NCI-H82 treated with DMSO at 0.1 percent for 48 hours (cell line): ENCODE measurements at regions not wholly inside any gene's neighbourhood (a gene's known extent, or its start where the extent isn't known, plus 50 kb on each side); places are given as distances from the start of the nearest gene placed in this dataset.
A peak's percentile ranks its signal among the peaks of the same experiment; 100 is the strongest.

ENCODE experiments used
- DNase-seq: peaks from one replicate; lab custom pipeline; 2025; ENCODE audit not compliant: unreplicated experiment; lab: John Stamatoyannopoulos, UW

DNA sequence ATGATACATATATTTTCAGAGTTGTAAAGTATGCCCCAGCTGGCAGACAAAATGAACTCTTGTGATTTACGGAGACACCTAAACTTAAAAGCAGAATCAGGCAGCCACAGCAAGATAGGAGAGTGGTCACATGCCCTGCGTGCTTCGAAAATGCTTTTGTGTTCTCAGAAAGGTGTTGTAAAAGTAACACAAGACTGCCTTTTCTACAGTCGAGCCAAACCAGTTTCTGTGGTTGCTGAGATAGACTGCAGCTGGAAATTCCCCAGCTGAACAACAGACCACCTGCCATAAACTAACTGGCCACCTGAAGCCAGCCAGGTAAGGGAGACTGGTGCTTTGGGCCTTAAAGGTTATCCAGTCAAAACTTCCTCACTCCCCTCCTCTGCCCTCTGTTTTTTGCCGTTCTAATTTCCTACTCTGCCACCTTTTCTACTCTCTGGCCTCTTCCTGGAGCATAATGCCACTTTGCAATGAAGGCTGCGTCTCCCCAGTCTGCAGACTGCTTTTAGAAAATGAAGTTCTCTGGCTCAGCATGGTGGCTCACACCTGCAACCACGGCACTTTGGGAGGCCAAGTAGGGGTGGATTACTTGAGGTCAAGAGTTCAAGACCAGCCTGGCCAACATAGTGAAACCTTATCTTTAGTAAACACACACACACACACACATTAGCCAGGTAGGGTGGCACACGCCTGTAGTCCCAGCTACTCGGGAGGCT lies 381.2 kb upstream of the SLITRK1 start:
- no peak for DNase-seq

DNA sequence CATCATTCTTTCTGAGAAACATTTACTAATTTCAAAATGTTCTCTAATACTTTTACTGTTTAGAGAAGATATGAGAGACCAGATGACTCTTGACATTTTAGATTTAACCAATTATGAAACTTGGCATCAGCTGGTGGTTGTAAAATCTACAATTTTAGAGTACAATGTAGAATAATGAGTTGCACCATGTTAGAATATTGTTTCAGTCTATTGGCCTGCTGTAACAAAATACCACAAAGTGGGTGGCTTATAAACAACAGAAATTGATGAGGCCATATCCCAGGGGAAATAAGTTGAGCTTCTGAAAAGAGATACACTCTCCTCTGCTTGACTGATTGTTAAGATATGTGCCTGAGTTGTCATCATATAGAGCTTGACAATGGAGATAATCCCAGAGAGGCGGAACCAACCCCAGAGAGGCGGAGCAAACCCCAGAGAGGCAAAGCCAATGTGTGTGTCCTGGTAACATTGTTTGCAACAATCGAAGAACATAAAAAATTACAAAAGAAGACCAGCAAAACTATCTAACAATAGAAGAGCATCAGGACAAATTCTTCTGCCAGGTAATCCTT lies 373.0 kb upstream of the SLITRK1 start:
- DNase-seq: no peak

DNA sequence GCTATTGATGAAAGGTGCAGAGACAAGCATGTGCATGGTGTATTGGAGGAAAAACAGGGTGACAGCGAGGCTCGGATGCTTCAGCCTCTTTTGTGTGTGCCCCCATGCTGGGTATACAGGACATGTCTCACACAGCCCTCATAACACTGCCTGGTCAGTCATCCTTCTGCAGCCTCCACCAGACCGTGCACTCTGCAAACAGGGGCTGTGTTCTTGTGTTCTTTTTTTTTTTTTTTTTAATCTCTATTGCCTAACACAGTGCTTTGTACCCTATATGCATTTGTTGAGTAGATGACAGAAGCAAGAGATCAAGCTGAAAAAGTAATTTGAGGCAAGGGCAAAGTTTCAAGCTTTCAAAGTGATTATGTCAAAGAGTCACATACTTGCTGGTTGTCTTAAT lies 367.2 kb upstream of the SLITRK1 start:
- DNase-seq: no peak

GRCh38 chr13:84243340-84243739 lies 361.1 kb upstream of the SLITRK1 start:
- DNase-seq: no peak

DNA sequence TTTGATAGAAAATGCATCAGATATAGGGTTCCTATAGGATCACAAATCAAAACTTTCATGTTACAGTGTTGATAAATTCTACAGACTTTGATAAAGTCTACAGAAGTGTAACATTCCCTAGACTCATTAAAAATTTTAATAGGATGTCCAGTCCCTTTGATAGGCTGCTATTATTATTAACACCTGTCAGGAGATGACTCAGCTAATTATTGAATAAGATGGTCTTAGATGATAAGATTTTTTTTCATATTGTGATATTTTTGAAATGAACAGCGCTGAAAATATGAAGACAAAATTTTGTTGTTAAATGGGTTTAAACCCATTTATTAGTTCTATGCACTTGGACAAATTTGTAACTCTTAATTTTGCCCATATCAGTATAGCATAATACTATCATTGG lies 356.8 kb upstream of the SLITRK1 start:
- DNase-seq: no peak

DNA sequence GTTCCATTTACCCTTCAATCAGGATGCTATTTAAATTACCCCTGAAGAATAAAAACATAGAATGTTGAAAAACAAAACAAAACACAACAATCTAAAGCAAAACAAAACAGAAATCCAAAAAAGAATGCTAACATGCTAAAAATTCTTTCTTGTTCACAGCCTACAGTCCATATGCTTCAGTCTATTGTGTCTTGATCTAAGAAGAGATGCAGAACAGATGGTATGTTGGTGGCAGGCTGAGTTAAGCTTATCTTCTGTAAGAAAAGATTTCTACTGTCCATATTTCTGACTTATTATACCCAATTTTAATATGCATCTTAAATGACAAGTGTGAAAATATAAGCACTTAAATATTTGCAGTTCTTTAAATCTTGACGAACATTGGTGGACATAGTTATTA lies 356.1 kb upstream of the SLITRK1 start:
- peak; percentile 26 for DNase-seq

DNA sequence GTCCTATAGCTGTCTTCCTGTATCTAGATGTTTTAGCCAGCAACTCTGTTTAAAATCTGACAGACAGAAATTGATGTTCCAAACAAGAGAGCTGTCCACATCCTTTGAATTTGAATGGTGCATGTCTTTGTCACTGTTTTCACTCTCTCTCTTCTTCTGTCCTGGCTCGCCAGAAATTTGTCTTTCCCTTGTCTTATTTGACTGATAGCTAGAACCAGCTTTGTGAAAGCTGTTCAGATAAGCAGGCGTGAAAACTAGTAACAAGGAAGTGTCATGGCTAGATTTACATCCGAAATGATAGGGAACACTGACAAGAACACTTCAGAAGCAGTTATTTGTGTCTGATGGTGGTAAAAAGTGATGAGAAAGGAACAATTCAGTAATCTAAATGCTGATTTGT lies 354.9 kb upstream of the SLITRK1 start:
- DNase-seq: no peak

- no peak for DNase-seq
These were observed 352.1 kb upstream of the SLITRK1 start for GRCh38 chr13:84234416-84234815.

DNA sequence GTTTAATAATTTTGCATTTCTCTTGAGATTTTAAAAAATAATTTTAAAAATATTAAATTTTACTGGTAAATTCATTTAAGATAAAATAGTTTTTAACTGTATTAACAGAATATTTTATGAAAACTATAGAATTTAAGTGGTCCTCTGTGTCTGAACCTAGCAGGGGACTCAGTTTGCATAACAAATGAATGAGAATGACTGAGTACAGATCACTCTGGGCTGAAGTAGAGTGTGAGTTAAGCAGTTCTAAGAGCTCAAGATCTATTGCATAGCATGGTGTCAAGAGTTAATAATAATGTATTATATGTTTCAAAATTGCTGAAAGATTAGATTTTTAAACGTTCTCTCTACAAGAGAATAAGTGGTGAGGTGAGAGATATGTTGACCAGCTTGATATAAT lies 348.3 kb upstream of the SLITRK1 start:
- no peak for DNase-seq

DNA sequence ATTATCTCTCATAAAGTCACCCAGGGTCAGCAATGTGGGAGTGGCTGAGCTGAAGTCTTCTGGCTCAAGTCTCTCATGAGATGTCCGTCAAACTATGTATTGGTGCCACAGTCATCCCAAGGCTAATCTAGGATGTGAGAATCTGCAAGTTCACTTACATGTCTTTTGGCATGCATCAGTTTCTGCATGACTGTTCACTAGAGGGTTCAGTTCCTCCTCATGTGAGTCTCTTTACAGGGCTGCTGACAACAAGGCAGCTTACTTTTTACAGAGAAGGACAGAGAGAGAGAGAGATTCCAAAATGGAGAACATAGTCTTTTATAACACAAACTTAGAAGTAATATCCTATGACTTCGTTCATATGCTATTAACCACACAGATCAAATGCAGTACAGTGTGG lies 328.8 kb upstream of the SLITRK1 start:
- no peak for DNase-seq

GRCh38 chr13:84208246-84208910 lies 326.1 kb upstream of the SLITRK1 start:
- DNase-seq: no peak

DNA sequence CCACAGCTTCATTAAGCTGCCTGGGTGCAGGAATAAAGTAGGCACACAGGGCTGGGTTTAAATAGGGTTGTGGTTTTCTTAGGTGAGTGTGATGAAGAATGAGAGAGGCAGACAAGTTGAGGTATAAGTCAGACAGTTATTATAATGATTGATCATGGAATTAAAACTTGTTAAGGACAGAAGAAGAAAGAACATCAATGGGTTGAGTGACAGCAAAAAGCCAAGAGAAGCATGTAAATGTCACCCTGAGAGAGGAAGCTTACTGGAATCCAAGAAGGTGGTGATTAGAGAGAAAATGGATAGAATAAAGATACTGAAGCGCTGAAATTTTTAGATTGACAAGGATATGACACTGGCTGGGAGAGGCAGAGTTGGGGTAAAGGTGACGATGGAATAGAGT lies 325.2 kb upstream of the SLITRK1 start:
- no peak for DNase-seq

DNA sequence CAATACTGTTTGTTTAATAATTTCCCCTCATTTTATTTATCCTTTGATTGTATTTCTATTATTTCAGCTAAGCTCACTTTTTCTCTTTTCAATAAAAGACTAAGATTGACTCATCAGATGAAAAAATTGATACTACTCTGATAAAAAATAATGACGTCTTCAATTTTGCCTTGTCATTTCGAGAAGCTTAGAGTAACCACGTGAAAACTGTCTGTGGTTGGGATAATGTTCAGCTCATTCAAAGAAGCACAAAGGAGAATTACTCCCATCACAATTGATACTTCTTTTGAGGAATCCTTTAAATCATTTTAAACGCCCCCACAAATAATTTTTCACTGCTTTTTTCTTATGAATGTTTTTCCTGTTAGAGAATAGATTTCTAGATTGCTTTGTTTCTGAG lies 318.7 kb upstream of the SLITRK1 start:
- DNase-seq: no peak

- no peak for DNase-seq
These were observed 309.9 kb upstream of the SLITRK1 start for GRCh38 chr13:84192125-84192524.

DNA sequence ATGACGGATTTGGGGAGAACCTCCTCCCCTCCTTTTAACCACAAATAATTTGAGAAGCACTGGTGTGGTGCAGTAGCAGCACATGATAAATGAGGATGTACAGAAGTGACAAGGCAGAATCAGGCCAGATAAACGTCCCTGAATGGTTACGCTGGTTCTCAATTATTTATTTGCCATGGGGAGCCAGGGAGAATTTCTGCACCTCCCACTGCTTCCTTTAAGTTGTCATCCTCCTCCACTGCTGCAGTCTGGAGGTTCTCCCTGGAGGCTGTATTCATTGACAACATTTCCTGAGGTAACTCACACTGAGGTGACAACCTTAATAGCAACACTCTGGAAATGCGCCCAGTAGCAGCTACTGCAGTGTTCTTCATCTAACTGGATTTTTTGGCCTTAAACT lies 308.9 kb upstream of the SLITRK1 start:
- no peak for DNase-seq

GRCh38 chr13:84187626-84188025 lies 305.4 kb upstream of the SLITRK1 start:
- no peak for DNase-seq

DNA sequence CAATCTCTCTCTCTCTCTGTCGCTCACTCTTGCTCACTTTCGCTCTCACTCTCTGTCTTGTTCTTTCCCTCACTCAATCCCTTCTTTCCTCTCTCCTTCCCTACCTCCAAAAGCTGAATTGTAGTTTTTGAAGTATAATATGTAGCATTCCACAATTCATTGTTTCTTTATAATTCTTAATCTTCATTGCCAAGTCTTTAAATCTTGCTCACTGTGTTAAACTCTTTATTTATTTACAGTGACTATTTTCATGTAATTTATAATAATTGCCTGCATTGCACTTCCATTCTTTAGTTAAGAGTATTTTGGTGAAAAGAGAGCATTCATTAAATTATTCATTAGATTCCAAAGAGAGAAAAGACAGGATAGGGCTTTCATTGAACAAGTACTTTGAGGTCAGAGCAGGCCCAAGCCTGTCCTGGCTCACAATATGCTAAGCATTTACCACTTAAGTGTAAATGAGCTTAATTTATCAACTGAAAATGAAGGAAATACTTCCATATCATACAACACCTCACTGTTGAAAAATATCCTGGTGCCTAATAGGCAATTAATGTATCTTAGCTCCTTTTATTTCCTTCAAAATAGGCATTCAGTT lies 257.4 kb upstream of the SLITRK1 start:
- no peak for DNase-seq

DNA sequence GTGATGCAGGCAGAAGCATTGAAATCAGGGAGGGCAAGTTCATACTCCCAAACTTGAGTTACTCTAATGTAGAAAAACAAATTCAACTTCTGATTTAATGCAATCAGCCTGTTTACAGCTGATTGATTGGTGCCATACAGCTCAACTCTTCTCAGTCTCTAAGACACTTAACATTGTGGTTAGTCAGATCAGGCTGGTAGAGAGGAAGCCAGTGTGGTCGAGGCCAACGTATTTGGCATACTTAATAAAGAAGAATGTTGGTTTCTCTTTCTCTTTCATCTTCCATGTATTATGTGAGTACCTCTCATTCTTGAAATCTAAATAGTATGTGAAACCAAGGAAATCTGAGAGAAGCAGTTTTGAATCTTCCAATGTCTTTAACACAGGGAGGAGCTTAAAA lies 255.0 kb upstream of the SLITRK1 start:
- no peak for DNase-seq

- no peak for DNase-seq
These were observed 254.3 kb upstream of the SLITRK1 start for GRCh38 chr13:84136582-84136981.

DNA sequence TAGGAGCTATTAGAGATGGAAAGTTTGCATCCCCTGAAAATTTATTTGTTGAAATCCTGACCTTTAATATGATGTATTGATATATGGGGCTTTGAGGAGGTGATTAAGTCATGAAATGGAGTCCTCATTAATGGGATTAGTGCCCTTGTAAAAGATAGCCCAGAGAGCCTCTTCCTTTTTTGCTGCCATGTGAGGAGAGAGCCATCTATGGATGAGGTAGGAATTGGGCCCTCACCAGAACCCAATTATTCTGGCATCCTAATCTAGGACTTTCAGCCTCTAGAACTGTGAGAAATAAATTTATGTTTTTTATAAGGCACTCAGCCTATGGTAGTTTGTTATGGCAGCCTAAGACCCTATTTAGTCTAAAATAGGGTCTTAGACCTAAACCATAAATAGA lies 250.2 kb upstream of the SLITRK1 start:
- peak; percentile 36 for DNase-seq

DNA sequence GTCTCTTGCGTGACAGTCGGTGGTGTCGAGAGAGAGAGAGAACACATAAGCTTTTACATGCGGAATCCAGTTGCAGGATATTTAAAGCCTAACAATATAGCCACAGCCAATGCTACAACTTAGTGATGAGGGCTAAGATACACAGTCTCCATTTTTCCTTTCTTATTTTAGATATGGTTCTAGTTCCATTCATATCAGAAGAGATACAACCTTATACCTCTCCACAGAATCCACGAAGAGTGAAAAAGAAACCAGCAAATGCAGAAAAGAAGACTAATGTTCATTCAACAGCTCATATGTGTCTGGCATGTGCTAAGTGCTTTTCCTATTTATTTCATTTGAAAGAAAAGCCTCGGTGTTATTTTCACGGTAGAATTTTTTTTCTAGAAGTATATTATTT lies 249.0 kb upstream of the SLITRK1 start:
- no peak for DNase-seq

GRCh38 chr13:84130495-84131114 lies 248.3 kb upstream of the SLITRK1 start:
- DNase-seq: no peak
